ENCODE measurements at regions not wholly inside any gene's neighbourhood (a gene's known extent, or its start where the extent isn't known, plus 50 kb on each side); places are given as distances from the start of the nearest gene placed in this dataset.
"Not testable (repeated sequence)": the region's sequence is repeated elsewhere in the genome, so short reads cannot be mapped to it uniquely, and the experiment has no call there.

GRCh38 chr13:78867655-78868054 is 208.7 kb upstream of the OBI1 start:
- Histone ChIP-seq H3K9me3 (ENCODE audit: control insufficient read depth, insufficient read depth, low read depth, low read length) (no peaks in the 10 kb centered on the region), H3K27me3 (ENCODE audit: control insufficient read depth, insufficient read depth, low read length) (no peaks in the 10 kb centered on the region), H3K27ac (ENCODE audit: low read length) (no peak overlapping the region), H3K4me3 (ENCODE audit: low read depth in 2 of 2, low read length in 2 of 2) (no peak overlapping the region), H3K36me3 (ENCODE audit: control insufficient read depth, insufficient read depth, low read length) (no peaks in the 10 kb centered on the region), H3K4me1 (ENCODE audit: control insufficient read depth, insufficient read depth, low read length) (no peaks in the 10 kb centered on the region)
- ChIA-PET POLR2A (no interaction called here), CTCF (no interaction called here)
- DNase-seq (ENCODE audit: low read depth, low spot score) (no peak), ATAC-seq (no peak)
- in situ Hi-C loops (cut with HindIII; ENCODE audit: low pct_unique_long_range_greater_than_20kb, low sequenced_read_pairs) (no loop called here), intact Hi-C loops (cut with micrococcal nuclease; ENCODE audit: unreplicated experiment) (no loop called here)
- BruUV-seq (replicated peaks) = no TSS peak
- TF ChIP-seq POLR2AphosphoS5 (IDR thresholded peaks at IDR 0.05; ENCODE audit: low read depth, low read length) = no peak
- TF ChIP-seq CTCF (IDR thresholded peaks at IDR 0.05) = no peak
- no peak for TF ChIP-seq TCF7L2 (IDR thresholded peaks at IDR 0.05; ENCODE audit: low read depth, low read length)
- no peak for TF ChIP-seq REST (IDR thresholded peaks at IDR 0.05; ENCODE audit: insufficient read depth in 1 of 2, low read depth in 2 of 2, low read length in 1 of 2)
- no peak for TF ChIP-seq SIN3A (IDR thresholded peaks at IDR 0.05; ENCODE audit: borderline replicate concordance, insufficient read depth, low read depth, low read length)

GRCh38 chr13:78866076-78866475 is 207.1 kb upstream of the OBI1 start:
- H3K27ac ChIP-seq (ENCODE audit: low read length); intact Hi-C loops (cut with micrococcal nuclease; ENCODE audit: unreplicated experiment); CTCF ChIA-PET; H3K9me3 ChIP-seq (ENCODE audit: control insufficient read depth, insufficient read depth, low read depth, low read length); BruUV-seq (replicated peaks); H3K4me3 ChIP-seq (ENCODE audit: low read depth in 2 of 2, low read length in 2 of 2); H3K4me1 ChIP-seq (ENCODE audit: control insufficient read depth, insufficient read depth, low read length); ATAC-seq; H3K27me3 ChIP-seq (ENCODE audit: control insufficient read depth, insufficient read depth, low read length); POLR2A ChIA-PET; in situ Hi-C loops (cut with HindIII; ENCODE audit: low pct_unique_long_range_greater_than_20kb, low sequenced_read_pairs); H3K36me3 ChIP-seq (ENCODE audit: control insufficient read depth, insufficient read depth, low read length); DNase-seq (ENCODE audit: low read depth, low spot score): not testable (repeated sequence)

- H3K27ac ChIP-seq (ENCODE audit: low read length) = no peak overlapping the region
- ChIA-PET POLR2A (no interaction called here), CTCF (no interaction called here)
- in situ Hi-C loops (cut with HindIII; ENCODE audit: low pct_unique_long_range_greater_than_20kb, low sequenced_read_pairs) = no loop called here
- no TSS peak for BruUV-seq (replicated peaks)
- no peak for DNase-seq (ENCODE audit: low read depth, low spot score)
- TF ChIP-seq POLR2AphosphoS5 (IDR thresholded peaks at IDR 0.05; ENCODE audit: low read depth, low read length) (no peak), SIN3A (IDR thresholded peaks at IDR 0.05; ENCODE audit: borderline replicate concordance, insufficient read depth, low read depth, low read length) (no peak), REST (IDR thresholded peaks at IDR 0.05; ENCODE audit: insufficient read depth in 1 of 2, low read depth in 2 of 2, low read length in 1 of 2) (no peak), TCF7L2 (IDR thresholded peaks at IDR 0.05; ENCODE audit: low read depth, low read length) (no peak), CTCF (IDR thresholded peaks at IDR 0.05) (no peak)
- no peaks in the 10 kb centered on the region for H3K9me3 ChIP-seq (ENCODE audit: control insufficient read depth, insufficient read depth, low read depth, low read length)
- no peak overlapping the region for H3K4me3 ChIP-seq (ENCODE audit: low read depth in 2 of 2, low read length in 2 of 2)
- ATAC-seq = no peak
- no peaks in the 10 kb centered on the region for H3K4me1 ChIP-seq (ENCODE audit: control insufficient read depth, insufficient read depth, low read length)
- intact Hi-C loops (cut with micrococcal nuclease; ENCODE audit: unreplicated experiment) = no loop called here
- H3K36me3 ChIP-seq (ENCODE audit: control insufficient read depth, insufficient read depth, low read length) = no peaks in the 10 kb centered on the region
- no peaks in the 10 kb centered on the region for H3K27me3 ChIP-seq (ENCODE audit: control insufficient read depth, insufficient read depth, low read length)
These were observed 203.5 kb upstream of the OBI1 start for GRCh38 chr13:78862446-78862845.

Data from Panc1 (cell line).